Endothelial cell of umbilical vein (primary cell): ENCODE measurements at regions not wholly inside any gene's neighbourhood (a gene's known extent, or its start where the extent isn't known, plus 50 kb on each side); places are given as distances from the start of the nearest gene placed in this dataset.

Experiments used
- BruUV-seq: library from RNA; stranded (reverse); fragments of 400-500 nt; replicated peaks from 2 replicates; lab custom pipeline; 2021; lab: Mats Ljungman, UMichigan
- CTCF ChIA-PET: fragments of 300-600, 350-600 bp; sonication (Branson Sonifier 250); formaldehyde crosslinking; loops from one replicate; lab custom pipeline; 2021; ENCODE audit warnings: antibody characterized with exemption, inconsistent platforms; lab: Charles Lee
- POLR2A ChIA-PET: fragments of 300-600, 350-600 bp; sonication (Branson Sonifier 250); formaldehyde crosslinking; loops from one replicate; lab custom pipeline; 2021; ENCODE audit warnings: antibody characterized with exemption, inconsistent platforms; lab: Charles Lee
- DNase-seq: peaks from one replicate; pipeline ENCODE4 v3.0.0-alpha.2; 2011; ENCODE audit warnings: low read depth, low spot score
- FAIRE-seq: peaks from 2 replicates; lab custom pipeline; 2011; peaks lifted over from hg19 to GRCh38; lab: Jason Lieb, UNC
- H2AFZ ChIP-seq: 2 replicates; pipeline ENCODE4 v1.6.0; 2012; ENCODE audit warnings: low read depth, low read length, control low read depth, inconsistent platforms
- H3K27ac ChIP-seq: 2 replicates; pipeline ENCODE4 v1.5.1; 2011; ENCODE audit warnings: low read depth, mild to moderate bottlenecking, control low read depth, low read length, moderate library complexity; ENCODE audit not compliant: insufficient read depth
- H3K27me3 ChIP-seq, 2 experiments: 2 replicates each; pipeline versions ENCODE4 v1.6.0 to v1.6.1; 2011; ENCODE audit warnings: low read length in 2 of 2, mixed read lengths in 1 of 2; ENCODE audit not compliant: control insufficient read depth in 2 of 2, insufficient read depth in 2 of 2
- H3K36me3 ChIP-seq, 2 experiments: 2 replicates in 1 of 2; 3 replicates in 1 of 2; pipeline ENCODE4 v1.5.1; 2011; ENCODE audit warnings: low read length in 2 of 2, mild to moderate bottlenecking in 1 of 2, moderate library complexity in 1 of 2; ENCODE audit not compliant: control insufficient read depth in 2 of 2, insufficient read depth in 2 of 2; ENCODE audit errors: extremely low read depth in 1 of 2
- H3K4me1 ChIP-seq: 3 replicates; pipeline ENCODE4 v1.5.1; 2011; ENCODE audit warnings: mild to moderate bottlenecking, low read length; ENCODE audit not compliant: control insufficient read depth, insufficient read depth; ENCODE audit errors: extremely low read depth
- H3K4me2 ChIP-seq: 2 replicates; pipeline ENCODE4 v1.6.1; 2011; ENCODE audit warnings: low read length, control low read depth, mixed read lengths; ENCODE audit not compliant: insufficient read depth
- H3K4me3 ChIP-seq, 3 experiments: fragments of 200-600 bp in 1 of 3; sonication (generic), shearing (Covaris generic) in 1 of 3; replicated peaks in 1 of 3; 2 replicates each; pipeline ENCODE4 v1.5.1; 2011 to 2016; ENCODE audit warnings: control low read depth in 3 of 3, low read length in 3 of 3, mild to moderate bottlenecking in 2 of 3, inconsistent platforms in 1 of 3, low read depth in 1 of 3, moderate library complexity in 1 of 3; ENCODE audit not compliant: insufficient read depth in 1 of 3
- H3K79me2 ChIP-seq: 2 replicates; pipeline ENCODE4 v1.6.0; 2012; ENCODE audit warnings: low read length, inconsistent platforms; ENCODE audit not compliant: control insufficient read depth, insufficient read depth
- H3K9ac ChIP-seq: replicated peaks from 2 replicates; pipeline ENCODE3; 2011; ENCODE audit warnings: low read length, control low read depth; ENCODE audit not compliant: insufficient read depth; ENCODE audit errors: extremely low read depth
- H3K9me1 ChIP-seq: replicated peaks from 3 replicates; pipeline ENCODE4 v1.6.0; 2011; ENCODE audit warnings: mild to moderate bottlenecking, low read length; ENCODE audit not compliant: control insufficient read depth, insufficient read depth; ENCODE audit errors: extremely low read depth
- H3K9me3 ChIP-seq: replicated peaks from 2 replicates; pipeline ENCODE4 v1.5.1; 2012; ENCODE audit warnings: low read length, inconsistent platforms; ENCODE audit not compliant: control insufficient read depth, insufficient read depth
- H4K20me1 ChIP-seq: replicated peaks from 2 replicates; pipeline ENCODE3; 2011; ENCODE audit warnings: mild to moderate bottlenecking, low read length; ENCODE audit not compliant: control insufficient read depth, insufficient read depth; ENCODE audit errors: extremely low read depth
- CTCF ChIP-seq, 2 donors: IDR thresholded peaks; 1 replicate in 1 of 2; 2 replicates in 1 of 2; pipeline ENCODE4 v1.5.1; 2011; ENCODE audit warnings: low read length in 2 of 2, mild to moderate bottlenecking in 2 of 2, moderate library complexity in 2 of 2, control low read depth in 1 of 2, inconsistent platforms in 1 of 2, low read depth in 1 of 2; ENCODE audit not compliant: insufficient read depth in 1 of 2; ENCODE audit errors: extremely low read depth in 1 of 2
- EZH2 ChIP-seq: IDR thresholded peaks from 2 replicates; pipeline ENCODE4 v1.6.1; 2012; ENCODE audit warnings: borderline replicate concordance, low read depth, mild to moderate bottlenecking, moderate library complexity, low read length, inconsistent platforms; ENCODE audit not compliant: severe bottlenecking
- FOS ChIP-seq: IDR thresholded peaks from 2 replicates; pipeline ENCODE4 v1.6.1; 2011; ENCODE audit warnings: mild to moderate bottlenecking, low read length, moderate library complexity, borderline replicate concordance; ENCODE audit not compliant: insufficient read depth
- GATA2 ChIP-seq: IDR thresholded peaks from 2 replicates; pipeline ENCODE4 v1.7.0; 2011; ENCODE audit warnings: low read depth, mild to moderate bottlenecking, moderate library complexity, mixed read lengths, low read length; ENCODE audit not compliant: insufficient read length, insufficient read depth
- JUN ChIP-seq: IDR thresholded peaks from 2 replicates; pipeline ENCODE4 v1.6.1; 2011; ENCODE audit warnings: borderline replicate concordance, low read depth; ENCODE audit not compliant: insufficient read length, insufficient read depth
- MAX ChIP-seq: IDR thresholded peaks from 2 replicates; pipeline ENCODE4 v1.6.1; 2011; ENCODE audit not compliant: insufficient read depth, insufficient read length
- MYC ChIP-seq: IDR thresholded peaks from one replicate; pipeline ENCODE4 v1.6.1; 2011; ENCODE audit warnings: mild to moderate bottlenecking, low read depth, low read length
- POLR2A ChIP-seq: IDR thresholded peaks from 2 replicates; pipeline ENCODE4 v1.6.1; 2012; ENCODE audit warnings: low read depth, mild to moderate bottlenecking, control low read depth, low read length
- POLR2AphosphoS5 ChIP-seq: IDR thresholded peaks from 2 replicates; pipeline ENCODE4 v1.6.1; 2012; ENCODE audit warnings: low read depth, mild to moderate bottlenecking, control low read depth, low read length, moderate library complexity; ENCODE audit not compliant: insufficient read depth
- dilution Hi-C: fragments of 300-500 bp; cut with MboI; formaldehyde crosslinking; loops from one replicate; pipeline ENCODE4 v1.15.0; 2019; ENCODE audit warnings: low sequenced_read_pairs; ENCODE audit not compliant: extremely low pct_ligation_motif_present
- intact Hi-C: fragments of 100-400 bp; cut with micrococcal nuclease; formaldehyde crosslinking; loops from one replicate; pipeline ENCODE4 v1.10.0; 2022

GRCh38 chr3:21054064-21054463, 696.9 kb downstream of the ZNF385D start:
- TF ChIP-seq FOS, result no peak
- TF ChIP-seq JUN, result no peak
- no peak for TF ChIP-seq GATA2
- TF ChIP-seq MYC, result no peak
- DNase-seq (no peak), FAIRE-seq (no peak)
- H3K36me3 ChIP-seq, result no peaks in the 10 kb centered on the region
- no peaks in the 10 kb centered on the region for H3K9me3 ChIP-seq
- no peak overlapping the region for H3K9ac ChIP-seq
- BruUV-seq, result no TSS peak
- no peak overlapping the region for H3K4me3 ChIP-seq
- dilution Hi-C loops (no loop called here), intact Hi-C loops (no loop called here)
- H2AFZ ChIP-seq, result no peak overlapping the region
- H3K4me1 ChIP-seq, result no peaks in the 10 kb centered on the region
- H3K27ac ChIP-seq, result no peak overlapping the region
- no peaks in the 10 kb centered on the region for H3K79me2 ChIP-seq
- no peaks in the 10 kb centered on the region for H4K20me1 ChIP-seq
- H3K27me3 ChIP-seq, result no peaks in the 10 kb centered on the region
- no peaks in the 10 kb centered on the region for H3K9me1 ChIP-seq
- ChIA-PET CTCF (no interaction called here), POLR2A (no interaction called here)
- H3K4me2 ChIP-seq, result no peak overlapping the region

GRCh38 chr3:21049334-21050062, 701.5 kb downstream of the ZNF385D start:
- no peak overlapping the region for H3K9ac ChIP-seq
- no peaks in the 10 kb centered on the region for H4K20me1 ChIP-seq
- no peak overlapping the region for H3K4me3 ChIP-seq
- H3K27me3 ChIP-seq, result no peaks in the 10 kb centered on the region
- FAIRE-seq, result no peak
- intact Hi-C loops, result no loop called here
- H3K4me2 ChIP-seq, result no peak overlapping the region
- H3K36me3 ChIP-seq, result no peaks in the 10 kb centered on the region
- no peaks in the 10 kb centered on the region for H3K9me1 ChIP-seq
- ChIA-PET POLR2A (no interaction called here), CTCF (no interaction called here)
- no peaks in the 10 kb centered on the region for H3K9me3 ChIP-seq
- no peak overlapping the region for H2AFZ ChIP-seq
- no peaks in the 10 kb centered on the region for H3K4me1 ChIP-seq
- no TSS peak for BruUV-seq
- TF ChIP-seq POLR2AphosphoS5 (no peak), POLR2A (no peak), FOS (no peak), CTCF (IDR thresholded peaks at IDR 0.05; ENCODE audit: extremely low read depth in 1 of 2, insufficient read depth in 1 of 2, low read depth in 1 of 2, low read length in 2 of 2) (no peak), MYC (no peak), JUN (no peak), EZH2 (no peak), GATA2 (no peak), MAX (no peak)
- no peak overlapping the region for H3K27ac ChIP-seq
- H3K79me2 ChIP-seq, result no peaks in the 10 kb centered on the region
- dilution Hi-C loops, result no loop called here
- no peak for DNase-seq
